NCI-H187 (cell line): ENCODE measurements at regions not wholly inside any gene's neighbourhood (a gene's known extent, or its start where the extent isn't known, plus 50 kb on each side); places are given as distances from the start of the nearest gene placed in this dataset.
"Not testable (repeated sequence)": the region's sequence is repeated elsewhere in the genome, so short reads cannot be mapped to it uniquely, and the experiment has no call there.

Source experiments
- DNase-seq, 2 experiments: peaks; one replicate each; lab custom pipeline; 2025; lab: John Stamatoyannopoulos, UW

DNA sequence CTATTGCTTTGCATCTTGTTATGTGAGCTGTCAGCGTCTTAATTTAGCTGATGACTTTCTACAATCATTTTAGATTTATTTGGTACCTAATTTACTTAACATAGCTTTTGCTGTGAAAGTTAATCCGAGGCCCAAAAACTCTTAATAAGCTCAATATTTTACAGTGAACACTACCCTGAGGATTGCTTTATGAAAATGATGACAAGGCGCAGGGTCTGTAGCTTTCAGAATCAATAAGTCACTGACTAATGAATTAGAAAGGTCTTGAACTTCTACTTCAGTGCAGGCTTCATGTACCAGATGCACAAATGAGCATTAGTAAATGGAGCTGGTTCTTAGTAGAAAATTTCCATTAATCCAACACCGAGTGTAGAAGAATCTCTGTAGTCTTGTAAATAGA, 81.4 kb upstream of the ZNF366 start:
- DNase-seq = no peak

DNA sequence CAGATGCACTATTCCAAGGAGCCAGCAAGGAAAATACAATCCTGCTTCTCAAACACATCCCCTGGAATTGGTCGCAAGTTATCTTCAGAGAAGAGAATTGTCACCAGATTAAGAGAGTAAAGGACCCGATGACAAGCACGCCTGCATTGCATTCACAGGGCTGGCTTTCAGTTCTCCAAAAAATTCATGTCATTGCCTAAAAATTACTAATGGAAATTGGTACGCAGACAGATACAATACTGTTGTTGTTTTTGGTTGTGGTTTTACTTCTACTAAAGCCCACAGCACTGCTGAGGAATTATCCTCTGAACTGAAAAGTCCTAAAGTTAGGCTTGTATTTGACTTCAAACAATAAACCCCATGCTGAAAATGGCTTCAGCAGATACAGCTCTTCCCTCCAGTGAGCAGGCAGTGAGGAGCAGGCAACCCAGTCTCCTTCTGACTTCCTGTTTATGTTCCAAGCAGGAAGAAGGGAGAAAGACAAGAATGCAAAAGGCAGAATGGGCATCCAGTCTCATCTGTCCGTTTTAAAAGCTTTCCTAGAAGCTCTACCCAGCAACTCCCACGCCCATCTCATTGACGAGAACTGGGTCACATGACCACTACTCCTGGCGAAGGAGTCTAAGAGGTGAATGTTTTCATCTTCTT, 80.6 kb upstream of the ZNF366 start:
- no peak for DNase-seq

DNA sequence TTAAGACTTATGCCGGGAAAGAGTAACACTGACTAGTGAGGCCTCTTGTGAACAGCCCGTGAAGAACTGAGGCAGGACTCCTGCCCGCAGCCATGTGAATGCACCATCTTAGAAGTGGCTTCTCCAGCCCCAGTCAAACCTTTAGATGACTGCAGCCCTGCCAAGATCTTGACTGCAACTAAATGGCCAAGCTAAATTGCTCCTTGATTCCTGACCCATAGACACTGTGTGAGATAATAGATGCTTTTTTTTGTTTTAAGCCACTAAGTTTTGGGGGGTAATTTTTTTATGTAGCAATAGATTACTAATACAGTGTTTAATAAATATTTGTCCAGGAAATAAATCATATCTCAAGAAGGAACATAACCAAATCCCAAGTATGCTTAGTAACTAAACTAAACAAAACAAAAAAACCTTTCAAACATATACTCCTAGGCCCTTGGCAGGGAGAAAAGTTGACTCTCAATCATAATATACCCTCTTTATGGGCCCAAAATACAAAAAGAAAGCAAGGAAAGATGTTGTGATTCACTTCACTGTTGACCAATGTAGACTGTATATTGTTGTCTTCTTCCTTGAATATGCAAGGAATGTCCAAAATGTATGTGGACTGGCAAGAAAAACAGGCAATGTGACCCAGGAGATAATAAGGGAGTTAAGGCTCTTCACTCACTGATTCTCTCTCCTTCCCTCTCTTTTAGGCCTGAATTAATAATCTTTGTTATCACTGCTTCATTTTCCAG, 79.7 kb upstream of the ZNF366 start:
- no peak for DNase-seq

DNA sequence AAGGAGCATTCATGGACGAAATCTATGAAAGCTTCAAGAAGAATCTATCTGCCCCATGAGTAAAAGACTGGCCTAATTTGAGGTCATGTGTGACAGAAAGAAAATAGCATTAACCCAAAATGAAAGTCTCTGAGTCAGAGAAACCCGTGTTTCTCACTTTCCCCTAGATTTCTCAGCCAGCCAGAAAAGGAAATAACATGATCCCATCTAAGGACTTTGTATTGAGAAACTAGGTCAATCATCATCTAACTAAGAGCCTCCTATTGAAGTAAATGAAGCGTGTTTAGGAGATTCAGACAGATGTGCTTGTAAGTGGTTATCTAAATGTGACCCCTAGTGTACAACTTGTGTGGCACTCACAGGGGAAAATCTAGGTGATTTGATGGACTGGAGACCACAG, 77.3 kb upstream of the ZNF366 start:
- no peak for DNase-seq

DNA sequence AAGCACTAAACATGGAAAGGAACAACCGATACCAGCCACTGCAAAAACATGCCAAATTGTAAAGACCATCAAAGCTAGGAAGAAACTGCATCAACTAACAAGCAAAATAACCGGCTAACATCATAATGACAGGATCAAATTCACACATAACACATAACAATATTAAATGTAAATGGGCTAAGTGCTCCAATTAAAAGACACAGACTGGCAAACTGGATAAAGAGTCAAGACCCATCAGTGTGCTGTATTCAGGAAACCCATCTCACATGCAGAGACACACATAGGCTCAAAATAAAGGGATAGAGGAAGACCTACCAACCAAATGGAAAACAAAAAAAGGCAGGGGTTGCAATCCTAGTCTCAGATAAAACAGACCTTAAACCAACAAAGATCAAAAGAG, 72.1 kb upstream of the ZNF366 start:
- not testable (repeated sequence) for DNase-seq

DNA sequence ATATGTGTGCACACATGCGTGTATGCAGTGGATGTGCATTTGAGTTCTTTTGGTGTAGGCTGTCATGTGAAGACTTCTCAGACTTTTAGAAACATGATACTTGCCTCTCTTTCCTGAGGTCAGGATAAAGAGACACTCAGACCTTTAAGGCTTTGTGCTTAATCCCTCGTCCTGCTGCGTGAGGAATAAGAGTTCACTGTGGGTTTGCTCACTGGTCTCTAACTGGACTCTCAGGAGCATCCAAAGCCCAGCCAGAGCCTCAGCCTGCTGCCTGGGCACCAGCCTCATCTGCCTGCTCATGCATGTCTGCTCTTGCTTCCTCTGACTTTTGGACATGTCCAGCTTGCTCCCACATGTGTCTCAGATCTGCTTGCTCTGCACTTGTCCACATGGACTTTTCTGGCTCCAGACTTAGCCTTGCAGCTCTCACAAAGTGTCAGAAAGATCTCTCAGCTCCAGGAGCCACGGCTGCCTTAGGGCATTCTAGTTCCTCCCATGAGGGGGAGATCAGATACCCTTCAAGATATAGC, 65.1 kb upstream of the ZNF366 start:
- DNase-seq = no peak

DNA sequence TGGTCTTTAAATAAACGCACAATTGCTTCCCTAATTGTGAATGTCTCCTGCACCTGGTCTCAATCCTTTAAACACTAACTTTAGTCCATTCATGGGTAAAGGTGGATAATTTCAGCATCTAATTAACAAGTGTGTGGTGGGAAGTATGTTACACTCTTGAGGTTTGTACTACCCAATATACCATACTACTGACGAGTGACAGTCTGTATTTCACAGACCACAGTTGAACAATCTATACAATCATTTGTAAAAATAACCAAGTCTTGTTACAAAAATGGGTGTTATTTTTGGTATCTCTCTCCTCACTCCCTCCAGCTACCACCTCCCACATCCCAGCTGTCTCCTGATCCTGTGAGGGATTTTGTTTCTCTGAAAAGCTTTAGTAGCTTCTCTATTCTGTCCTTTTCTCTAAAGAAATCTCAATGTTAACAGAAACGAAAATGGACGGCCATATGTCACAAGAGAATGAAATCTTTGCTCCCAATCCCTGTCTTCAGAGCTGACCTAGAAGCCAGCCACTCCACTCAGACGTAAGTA, 62.3 kb upstream of the ZNF366 start:
- no peak for DNase-seq

DNA sequence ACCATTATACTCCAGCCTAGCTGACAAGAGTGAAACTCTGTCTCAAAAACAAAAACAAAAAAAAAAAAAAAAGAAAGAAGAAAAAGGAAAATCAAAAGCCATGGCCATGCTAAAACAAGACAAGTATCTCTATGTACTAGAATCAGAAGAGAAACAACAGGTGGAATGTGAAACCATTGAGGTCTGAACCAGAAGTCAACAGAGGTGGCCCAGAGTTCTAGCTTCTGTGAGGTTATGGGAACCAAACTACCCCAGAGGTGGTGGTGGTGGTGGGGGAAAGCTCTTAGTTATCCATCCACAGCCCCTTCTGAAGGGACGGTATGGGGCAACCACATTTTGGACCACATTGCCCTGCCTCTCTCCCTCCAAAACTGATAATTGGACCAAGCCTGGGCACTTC, 59.5 kb upstream of the ZNF366 start:
- no peak for DNase-seq

DNA sequence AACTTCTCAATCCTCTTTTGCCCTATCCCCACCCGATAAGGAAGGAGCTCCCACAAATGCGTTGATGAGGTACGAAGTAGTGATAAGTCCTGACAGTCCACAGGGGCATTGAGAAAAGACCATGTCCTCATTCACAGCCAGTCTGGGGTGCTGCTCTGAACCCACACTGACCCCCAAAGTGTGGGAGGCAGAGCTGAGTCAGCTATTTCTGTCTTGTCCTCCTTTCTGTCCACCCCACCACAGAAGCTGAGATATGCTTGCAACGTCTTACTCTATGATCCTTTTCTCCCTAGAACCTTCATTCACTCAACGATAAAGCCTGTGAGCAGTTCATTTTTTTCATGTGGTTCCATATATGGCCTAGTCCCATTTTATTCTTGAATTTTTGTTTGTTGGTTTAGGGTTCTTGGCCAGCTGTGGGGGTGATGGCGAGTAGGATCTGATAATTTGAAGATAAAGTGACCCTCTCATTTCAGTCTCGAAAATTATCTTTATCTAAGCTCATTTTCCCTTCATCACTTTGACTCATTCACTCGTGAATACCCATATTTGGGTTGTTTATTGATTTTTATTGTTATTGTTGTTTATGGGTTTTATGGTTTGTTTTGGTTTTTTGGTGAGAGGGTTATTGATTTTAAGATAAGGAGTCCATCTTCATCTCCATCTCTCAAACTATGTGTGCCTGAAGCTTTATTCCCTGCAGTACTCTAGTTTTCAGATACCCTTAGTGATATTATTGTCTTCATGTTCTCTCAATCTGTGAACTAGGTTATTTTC, 58.5 kb upstream of the ZNF366 start:
- no peak for DNase-seq

DNA sequence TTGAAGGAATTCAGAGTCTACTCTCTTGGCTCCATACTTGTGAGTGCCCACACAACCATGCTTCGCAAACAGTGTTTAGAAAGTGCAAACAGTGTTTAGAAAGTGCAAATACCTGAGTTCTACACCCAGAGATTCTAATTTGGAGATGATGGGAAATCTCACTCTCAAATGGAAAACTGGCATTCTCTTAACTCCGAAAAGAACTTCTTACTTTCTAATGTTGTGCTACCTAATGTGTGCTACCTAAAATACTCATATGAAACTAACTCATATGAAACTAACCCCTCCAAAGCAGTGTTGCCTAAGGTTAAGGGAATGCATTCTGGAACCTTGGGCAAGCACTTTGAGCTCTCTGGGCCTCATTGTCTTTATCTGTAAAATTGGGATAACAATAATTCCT, 55.5 kb upstream of the ZNF366 start:
- no peak for DNase-seq

DNA sequence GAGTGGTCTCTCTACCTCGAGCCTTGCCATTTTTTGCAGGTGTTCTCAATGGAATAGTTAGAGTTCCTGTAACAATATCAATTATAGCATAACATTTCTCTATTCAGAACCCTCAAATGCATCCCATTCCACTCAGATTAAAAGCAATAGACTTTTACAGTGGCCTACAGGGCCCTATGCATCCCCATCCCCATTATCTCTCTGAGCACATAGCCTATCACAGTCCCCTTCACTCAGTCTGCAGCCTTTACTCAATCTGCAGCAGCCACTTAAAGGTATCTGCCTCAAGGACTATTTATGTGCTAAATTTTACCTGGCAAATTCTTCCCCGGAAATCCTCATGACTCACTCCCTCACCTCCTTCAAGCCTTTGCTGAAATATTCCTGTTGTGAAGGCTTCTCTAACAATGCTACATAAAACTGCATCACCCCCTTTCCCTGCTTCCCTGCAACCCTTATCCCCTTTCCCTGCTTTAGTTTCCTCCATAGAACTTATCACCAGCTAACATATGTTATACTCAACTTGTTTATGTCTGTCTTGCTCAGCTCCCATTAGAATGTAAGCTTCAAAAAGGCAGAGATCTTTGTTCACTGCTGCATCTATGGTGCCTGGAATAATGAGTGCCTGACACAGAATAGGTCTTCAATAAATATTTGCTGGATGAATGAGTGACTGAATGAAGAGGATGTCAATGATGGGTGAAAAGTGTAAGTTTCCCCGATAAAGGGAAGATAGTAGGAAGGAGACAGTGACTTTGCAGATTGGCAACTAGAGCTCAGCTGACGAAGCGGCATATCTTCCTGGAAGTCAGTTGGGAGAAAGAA, 54.1 kb upstream of the ZNF366 start:
- no peak for DNase-seq

DNA sequence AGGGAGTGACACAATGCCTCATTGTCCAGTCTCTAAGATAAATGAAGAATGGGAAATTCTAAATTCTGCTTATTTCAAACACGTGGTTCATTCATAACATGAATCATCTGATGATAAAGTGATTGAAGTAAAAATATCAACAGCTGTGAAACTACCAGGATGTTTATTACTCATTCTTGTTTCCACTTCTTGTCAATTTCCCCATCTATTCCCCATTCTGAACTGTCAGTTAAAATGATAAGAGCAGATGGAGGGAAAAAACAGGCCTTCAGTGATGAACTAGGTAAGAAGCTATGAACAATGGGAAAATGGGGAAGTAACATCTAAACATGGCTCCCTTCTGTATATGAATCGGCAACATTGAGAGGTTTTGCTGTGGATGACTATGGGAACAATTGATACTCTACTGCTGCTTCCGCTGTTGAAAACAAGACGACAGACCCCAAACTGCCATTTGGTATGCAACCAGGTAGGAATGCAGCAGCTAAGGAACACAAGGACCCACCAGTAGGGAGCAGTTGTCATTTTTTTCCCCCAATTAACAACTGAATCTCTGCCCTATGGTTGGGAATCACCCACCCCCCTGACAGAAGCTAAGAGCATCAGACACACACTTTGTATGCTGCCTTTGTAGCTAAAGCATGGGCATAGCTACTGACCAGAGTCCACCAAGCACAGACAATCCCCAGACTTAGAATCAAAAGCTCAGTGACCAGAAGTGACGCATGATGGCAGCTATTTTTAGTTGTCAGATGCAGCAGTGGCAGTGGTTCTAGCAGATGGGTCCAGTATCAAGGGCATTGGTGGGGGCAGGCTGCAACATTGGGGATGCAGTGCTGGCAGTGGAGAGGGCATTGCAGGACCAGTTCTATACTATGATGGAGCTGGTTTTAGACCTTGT, 52.9 kb upstream of the ZNF366 start:
- no peak for DNase-seq

DNA sequence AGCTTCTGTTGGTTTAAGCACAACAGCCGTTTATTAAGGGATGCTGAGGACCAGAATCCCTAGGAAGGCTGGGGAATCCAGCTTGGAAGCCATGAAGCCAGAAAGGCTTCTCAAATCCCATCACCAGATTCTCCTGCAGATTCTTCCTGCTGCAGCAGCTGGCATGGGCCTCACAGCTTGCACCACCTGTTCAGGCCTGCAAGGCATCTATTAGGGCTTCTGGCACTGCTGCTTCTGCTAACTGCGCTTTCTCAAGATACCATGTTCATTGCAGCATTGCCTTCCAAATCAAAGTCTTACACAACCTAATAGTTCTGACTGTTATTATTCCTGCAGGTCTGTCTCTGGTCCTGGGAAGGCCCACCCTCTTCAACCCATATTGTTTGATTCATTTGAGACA, 51.2 kb upstream of the ZNF366 start:
- no peak for DNase-seq

DNA sequence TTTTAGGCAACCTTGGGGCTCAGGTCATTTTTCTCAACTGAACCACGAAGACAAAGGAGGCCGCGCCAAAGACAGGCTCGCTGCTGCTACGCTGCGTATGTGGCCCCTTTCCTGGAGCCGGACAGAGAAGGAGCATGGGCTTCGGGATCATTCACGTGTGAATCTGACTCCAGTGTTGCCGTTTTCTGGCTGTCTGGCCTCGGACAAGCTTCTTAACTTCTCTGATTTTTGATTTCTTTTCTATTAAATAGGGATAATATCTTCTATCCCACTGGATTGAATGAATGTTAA, 50.8 kb upstream of the ZNF366 start:
- DNase-seq = no peak

DNA sequence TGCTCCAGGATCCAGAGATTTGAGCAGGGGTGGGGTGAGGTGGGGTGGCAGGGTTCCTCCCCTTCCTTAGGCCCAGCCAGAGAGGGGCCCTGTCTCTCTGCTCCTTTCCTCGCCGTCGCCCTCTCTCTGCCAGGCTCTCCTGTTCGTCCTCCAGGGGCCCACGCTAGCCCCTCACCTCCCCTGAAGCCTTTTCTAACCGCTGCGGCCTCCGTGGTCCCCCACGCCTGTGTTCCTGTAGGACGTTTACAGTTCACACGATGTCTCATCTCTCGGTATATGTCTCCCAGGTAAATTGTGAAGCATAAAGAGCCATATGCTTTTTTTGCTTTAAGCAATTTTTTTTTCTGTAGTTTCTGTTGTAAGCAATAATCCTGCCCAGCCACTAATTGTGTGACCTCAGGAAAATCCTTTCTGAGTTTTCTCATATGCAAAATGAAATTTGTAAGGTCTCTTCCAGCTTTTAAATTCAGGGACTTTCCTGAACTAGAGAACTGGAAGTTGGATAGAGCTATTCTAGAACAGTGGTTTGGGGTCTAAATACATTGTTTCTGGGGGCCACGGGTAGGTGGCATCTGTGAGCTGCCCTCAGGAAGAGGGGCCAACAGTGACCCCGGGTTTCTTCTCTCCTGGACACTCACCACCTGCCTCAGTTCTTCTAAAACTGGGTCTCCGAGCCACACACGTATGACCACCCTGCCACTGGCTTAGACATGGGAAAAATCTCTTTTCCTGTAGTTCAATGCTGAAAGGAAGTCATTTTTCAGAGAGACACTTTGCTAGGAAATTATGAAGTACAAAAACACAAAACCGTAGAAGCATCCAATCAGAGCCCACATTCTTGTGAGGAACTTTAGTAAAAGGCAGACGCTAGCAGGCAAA, 50.2 kb upstream of the ZNF366 start:
- DNase-seq = no peak
